Calu3 (cell line): ENCODE measurements at regions not wholly inside any gene's neighbourhood (a gene's known extent, or its start where the extent isn't known, plus 50 kb on each side); places are given as distances from the start of the nearest gene placed in this dataset.

Experiments used
- BruUV-seq: library from RNA; stranded (reverse); fragments of 400-500 nt; replicated peaks from 2 replicates; lab custom pipeline; 2021; lab: Mats Ljungman, UMichigan
- CTCF ChIA-PET: fragments of 300-600 bp; sonication (Branson Sonifier 250); formaldehyde crosslinking; loops from one replicate; lab custom pipeline; 2022; ENCODE audit warnings: antibody characterized with exemption; lab: Charles Lee
- DNase-seq: peaks from one replicate; pipeline ENCODE4 v3.0.0; 2022
- H3K27ac Mint-ChIP-seq: one replicate; pipeline ENCODE4 v1.8.0; 2022; ENCODE audit warnings: mixed read lengths; ENCODE audit not compliant: unreplicated experiment
- H3K27me3 Mint-ChIP-seq: one replicate; pipeline ENCODE4 v1.8.0; 2022; ENCODE audit warnings: mixed read lengths; ENCODE audit not compliant: unreplicated experiment
- H3K36me3 Mint-ChIP-seq: one replicate; pipeline ENCODE4 v1.8.0; 2022; ENCODE audit warnings: mild to moderate bottlenecking, moderate library complexity, mixed read lengths; ENCODE audit not compliant: insufficient read depth, unreplicated experiment
- H3K4me1 Mint-ChIP-seq: one replicate; pipeline ENCODE4 v1.8.0; 2022; ENCODE audit warnings: mild to moderate bottlenecking, low read depth, mixed read lengths; ENCODE audit not compliant: unreplicated experiment
- H3K4me3 Mint-ChIP-seq: one replicate; pipeline ENCODE4 v1.8.0; 2022; ENCODE audit warnings: mild to moderate bottlenecking, low read depth, moderate library complexity, mixed read lengths; ENCODE audit not compliant: unreplicated experiment
- H3K9me3 Mint-ChIP-seq: one replicate; pipeline ENCODE4 v1.8.0; 2022; ENCODE audit warnings: low read depth, mixed read lengths; ENCODE audit not compliant: unreplicated experiment
- CTCF ChIP-seq: fragments of 200-600 bp; IDR thresholded peaks from one replicate; pipeline ENCODE4 v1.8.0; 2022; ENCODE audit warnings: antibody characterized with exemption; ENCODE audit not compliant: unreplicated experiment
- intact Hi-C: fragments of 100-400 bp; cut with micrococcal nuclease; formaldehyde crosslinking; loops from one replicate; pipeline ENCODE4 v1.10.0; 2022; ENCODE audit not compliant: unreplicated experiment

DNA sequence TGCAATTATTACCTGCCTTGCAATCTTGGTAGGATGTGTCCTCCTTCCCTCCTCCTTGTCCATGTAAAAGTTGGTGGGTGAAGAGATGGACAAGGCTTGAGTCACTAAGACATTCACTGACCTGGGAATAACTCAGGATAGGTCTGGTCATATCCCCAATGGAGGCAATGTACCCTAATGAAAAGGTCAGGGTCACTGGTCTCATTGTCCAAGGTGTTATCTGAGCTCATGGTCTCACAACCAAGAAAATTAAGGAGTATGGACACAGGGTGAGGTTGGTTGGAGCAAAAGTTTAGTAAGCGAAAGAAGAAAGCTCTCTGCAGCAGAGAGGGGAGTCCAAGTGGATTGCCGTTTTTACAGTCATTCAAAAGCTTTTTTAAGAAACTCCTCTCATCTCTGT lies 179.0 kb downstream of the SNRPN start:
- Mint-ChIP-seq H3K36me3 (no peaks in the 10 kb centered on the region), H3K4me1 (no peaks in the 10 kb centered on the region), H3K27ac (no peak overlapping the region), H3K9me3 (no peaks in the 10 kb centered on the region), H3K4me3 (no peak overlapping the region), H3K27me3 (no peaks in the 10 kb centered on the region)
- BruUV-seq: no TSS peak
- DNase-seq: no peak
- TF ChIP-seq CTCF: no peak
- CTCF ChIA-PET: no interaction called here
- intact Hi-C loops: no loop called here

- DNase-seq: no peak
- intact Hi-C loops: no loop called here
- H3K27me3 Mint-ChIP-seq: no peaks in the 10 kb centered on the region
- H3K4me1 Mint-ChIP-seq: no peaks in the 10 kb centered on the region
- H3K36me3 Mint-ChIP-seq: no peaks in the 10 kb centered on the region
- H3K9me3 Mint-ChIP-seq: no peaks in the 10 kb centered on the region
- no peak overlapping the region for H3K4me3 Mint-ChIP-seq
- CTCF ChIA-PET: no interaction called here
- no peak for TF ChIP-seq CTCF
- no TSS peak for BruUV-seq
- H3K27ac Mint-ChIP-seq: no peak overlapping the region
Measured at GRCh38 chr15:25134546-25134945, 179.8 kb downstream of the SNRPN start.

DNA sequence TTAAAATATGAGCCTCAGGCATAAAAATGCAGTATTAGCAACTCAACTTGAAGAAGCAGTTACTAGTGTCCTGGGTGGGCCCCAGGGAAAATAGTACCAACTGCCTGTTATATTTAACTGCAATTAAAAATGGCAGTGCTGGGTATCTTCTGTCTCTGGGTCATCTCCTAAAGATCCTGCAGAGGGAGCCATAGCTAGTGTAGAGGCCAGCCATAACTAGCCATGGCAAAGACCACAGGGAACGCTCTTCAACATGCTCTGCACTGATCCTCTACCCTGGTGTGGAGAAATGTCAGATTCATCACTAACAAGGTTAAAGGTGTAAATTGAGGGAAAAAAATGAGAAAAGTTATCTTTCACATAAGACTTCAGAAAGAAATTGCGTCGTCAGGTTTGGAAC lies 181.3 kb downstream of the SNRPN start:
- Mint-ChIP-seq H3K27ac (no peak overlapping the region), H3K4me1 (no peaks in the 10 kb centered on the region), H3K27me3 (no peaks in the 10 kb centered on the region), H3K36me3 (no peaks in the 10 kb centered on the region), H3K4me3 (no peak overlapping the region), H3K9me3 (no peaks in the 10 kb centered on the region)
- no peak for DNase-seq
- no TSS peak for BruUV-seq
- CTCF ChIA-PET: no interaction called here
- no peak for TF ChIP-seq CTCF
- intact Hi-C loops: no loop called here

DNA sequence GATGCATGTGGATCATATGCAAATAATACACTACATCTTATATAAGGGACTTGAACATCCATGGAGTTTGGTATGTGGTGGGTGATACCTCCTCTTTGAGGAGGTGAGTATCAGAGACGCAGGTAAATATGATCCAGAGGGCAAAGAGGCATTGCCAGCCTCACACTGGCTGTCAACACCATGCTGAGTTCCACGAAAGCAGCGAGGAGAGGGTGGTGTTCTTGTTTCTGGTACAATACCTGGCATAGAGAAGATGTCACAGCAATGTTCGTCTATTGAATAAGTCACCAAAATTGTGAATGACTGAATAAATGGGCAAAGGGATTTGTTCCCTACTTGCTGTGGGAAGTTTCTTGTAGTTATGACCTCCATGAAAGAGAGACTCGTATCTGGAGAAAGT lies 182.2 kb downstream of the SNRPN start:
- no peaks in the 10 kb centered on the region for H3K9me3 Mint-ChIP-seq
- DNase-seq: no peak
- no peak overlapping the region for H3K4me3 Mint-ChIP-seq
- intact Hi-C loops: no loop called here
- H3K36me3 Mint-ChIP-seq: no peaks in the 10 kb centered on the region
- BruUV-seq: no TSS peak
- H3K27ac Mint-ChIP-seq: no peak overlapping the region
- H3K4me1 Mint-ChIP-seq: no peaks in the 10 kb centered on the region
- CTCF ChIA-PET: no interaction called here
- no peak for TF ChIP-seq CTCF
- H3K27me3 Mint-ChIP-seq: no peaks in the 10 kb centered on the region

GRCh38 chr15:25169318-25169717 lies 214.5 kb downstream of the SNRPN start:
- no peaks in the 10 kb centered on the region for H3K36me3 Mint-ChIP-seq
- H3K27ac Mint-ChIP-seq: no peak overlapping the region
- no peak overlapping the region for H3K4me3 Mint-ChIP-seq
- no peaks in the 10 kb centered on the region for H3K9me3 Mint-ChIP-seq
- BruUV-seq: no TSS peak
- TF ChIP-seq CTCF: no peak
- no peaks in the 10 kb centered on the region for H3K27me3 Mint-ChIP-seq
- intact Hi-C loops: no loop called here
- H3K4me1 Mint-ChIP-seq: no peaks in the 10 kb centered on the region
- CTCF ChIA-PET: no interaction called here
- no peak for DNase-seq
